Activated T-cell treated with anti-CD3 and anti-CD28 coated beads, Interleukin-2, amount 50 U/mL, for 24 hours (primary cell): ENCODE measurements at regions not wholly inside any gene's neighbourhood (a gene's known extent, or its start where the extent isn't known, plus 50 kb on each side); places are given as distances from the start of the nearest gene placed in this dataset.

Source experiments
- DNase-seq: peaks from one replicate; pipeline ENCODE4 v3.0.0-alpha.2; 2020
- H3K27ac Mint-ChIP-seq: 2 replicates; pipeline ENCODE4 v1.8.0; 2020; ENCODE audit warnings: mild to moderate bottlenecking, mixed read lengths
- H3K27me3 Mint-ChIP-seq: 2 replicates; pipeline ENCODE4 v1.8.0; 2020; ENCODE audit warnings: mixed read lengths
- H3K36me3 Mint-ChIP-seq: 2 replicates; pipeline ENCODE4 v1.8.0; 2020; ENCODE audit warnings: low read depth, mixed read lengths
- H3K4me1 Mint-ChIP-seq: 2 replicates; pipeline ENCODE4 v1.8.0; 2020; ENCODE audit warnings: low read depth, mixed read lengths
- H3K4me3 Mint-ChIP-seq: 2 replicates; pipeline ENCODE4 v1.8.0; 2020; ENCODE audit warnings: mild to moderate bottlenecking, moderate library complexity, mixed read lengths
- H3K9me3 Mint-ChIP-seq: 2 replicates; pipeline ENCODE4 v1.8.0; 2020; ENCODE audit warnings: mixed read lengths

DNA sequence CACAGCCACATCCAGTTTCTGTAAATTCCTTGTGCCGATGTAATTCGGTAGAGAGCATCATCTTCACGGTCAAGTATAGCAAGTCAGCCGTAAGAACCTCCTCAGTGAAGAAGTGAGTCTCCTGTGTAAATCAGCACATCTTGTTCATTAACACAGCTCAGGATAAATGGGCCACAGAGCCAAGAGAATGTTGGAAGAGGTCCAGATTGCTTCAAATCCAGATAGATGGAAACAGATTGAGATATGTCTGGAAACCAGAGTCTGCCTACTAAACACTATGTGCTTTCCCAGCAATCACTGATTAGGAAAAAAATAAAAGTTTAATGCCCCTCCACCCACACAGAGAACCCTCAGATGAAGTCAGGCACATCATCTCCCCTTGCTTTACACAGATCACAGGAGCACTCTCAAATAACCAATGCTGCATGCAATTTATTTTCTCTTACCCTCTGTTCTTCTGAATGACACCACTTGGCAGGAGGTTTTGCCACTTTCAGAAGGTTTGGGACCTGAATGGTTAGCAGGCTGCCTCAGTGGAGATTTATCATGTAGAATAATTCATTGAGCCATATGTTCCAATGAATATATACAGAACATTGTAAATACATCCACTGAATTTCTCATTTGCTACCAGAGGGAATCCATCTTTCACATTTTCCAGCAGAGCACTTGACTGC, 357.7 kb downstream of the C4orf33 start:
- Mint-ChIP-seq H3K4me3 (no peak overlapping the region), H3K27ac (no peak overlapping the region), H3K27me3 (no peaks in the 10 kb centered on the region), H3K36me3 (no peaks in the 10 kb centered on the region), H3K9me3 (no peaks in the 10 kb centered on the region), H3K4me1 (no peaks in the 10 kb centered on the region)
- DNase-seq, result no peak

GRCh38 chr4:129455482-129455881, 359.5 kb downstream of the C4orf33 start:
- H3K4me3 Mint-ChIP-seq, result no peak overlapping the region
- H3K27me3 Mint-ChIP-seq, result no peaks in the 10 kb centered on the region
- no peak for DNase-seq

GRCh38 chr4:129468624-129469023, 372.7 kb downstream of the C4orf33 start:
- no peak overlapping the region for H3K27ac Mint-ChIP-seq
- no peak for DNase-seq
- peaks cover 4% of the 10 kb centered on the region for H3K9me3 Mint-ChIP-seq
- H3K4me3 Mint-ChIP-seq, result no peak overlapping the region
- H3K4me1 Mint-ChIP-seq, result no peaks in the 10 kb centered on the region
- H3K36me3 Mint-ChIP-seq, result no peaks in the 10 kb centered on the region
- H3K27me3 Mint-ChIP-seq, result no peaks in the 10 kb centered on the region

More at GRCh38 chr4:129455482-129455881, 359.5 kb downstream of the C4orf33 start:
- Mint-ChIP-seq H3K9me3 (no peaks in the 10 kb centered on the region), H3K27ac (no peak overlapping the region), H3K36me3 (no peaks in the 10 kb centered on the region), H3K4me1 (no peaks in the 10 kb centered on the region)

- DNase-seq, result no peak
Observed at GRCh38 chr4:129474698-129475097, 378.7 kb downstream of the C4orf33 start.

GRCh38 chr4:129481107-129481506, 385.2 kb downstream of the C4orf33 start:
- Mint-ChIP-seq H3K27ac (no peak overlapping the region), H3K4me1 (no peaks in the 10 kb centered on the region), H3K36me3 (no peaks in the 10 kb centered on the region), H3K9me3 (no peaks in the 10 kb centered on the region), H3K27me3 (no peaks in the 10 kb centered on the region), H3K4me3 (no peak overlapping the region)
- DNase-seq, result no peak

More at GRCh38 chr4:129474698-129475097, 378.7 kb downstream of the C4orf33 start:
- Mint-ChIP-seq H3K4me3 (no peak overlapping the region), H3K27me3 (no peaks in the 10 kb centered on the region), H3K27ac (no peak overlapping the region), H3K4me1 (no peaks in the 10 kb centered on the region), H3K9me3 (peaks cover 10% of the 10 kb centered on the region), H3K36me3 (no peaks in the 10 kb centered on the region)

DNA sequence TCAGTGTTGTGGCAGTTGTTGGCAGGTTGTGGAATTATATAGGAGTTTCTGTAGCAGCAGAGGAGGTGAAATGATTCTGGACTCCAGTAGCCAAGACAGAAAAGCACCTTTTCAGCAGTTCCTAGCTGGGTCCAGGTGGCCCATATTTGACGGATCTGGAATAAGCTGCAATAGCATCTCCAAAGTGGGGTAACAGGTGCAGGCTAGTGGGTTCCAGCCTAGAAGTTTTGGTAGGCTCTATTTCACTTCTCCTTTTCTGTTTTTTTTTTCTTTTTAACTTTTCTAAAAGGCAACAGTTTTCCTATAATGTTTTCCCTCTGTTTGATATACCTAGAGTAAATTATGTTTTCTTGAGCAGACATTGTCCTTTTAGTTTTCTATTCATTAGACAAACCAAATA, 392.5 kb downstream of the C4orf33 start:
- no peak overlapping the region for H3K27ac Mint-ChIP-seq
- no peak for DNase-seq
- H3K9me3 Mint-ChIP-seq, result no peaks in the 10 kb centered on the region
- no peaks in the 10 kb centered on the region for H3K27me3 Mint-ChIP-seq
- no peaks in the 10 kb centered on the region for H3K36me3 Mint-ChIP-seq
- no peak overlapping the region for H3K4me3 Mint-ChIP-seq
- no peaks in the 10 kb centered on the region for H3K4me1 Mint-ChIP-seq

DNA sequence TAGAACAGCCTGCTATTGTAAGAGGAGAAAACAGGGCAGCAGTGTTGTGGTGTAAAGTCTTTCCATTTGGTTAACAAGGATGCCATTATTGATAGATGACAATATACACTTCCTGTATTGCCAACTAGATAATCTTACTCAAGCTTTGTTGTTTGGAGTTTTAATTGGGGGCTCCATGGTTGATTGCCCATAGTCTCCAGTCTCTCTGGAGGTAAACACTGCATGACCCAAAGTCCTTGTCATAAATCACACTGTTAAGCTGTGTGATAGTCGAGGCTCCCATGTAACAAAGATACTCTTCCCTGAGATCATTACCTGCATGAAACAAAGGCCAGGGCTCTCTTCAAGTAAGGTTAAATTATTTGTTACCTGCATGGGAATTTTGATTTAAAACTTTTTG, 394.6 kb downstream of the C4orf33 start:
- Mint-ChIP-seq H3K27ac (no peak overlapping the region), H3K4me1 (no peaks in the 10 kb centered on the region), H3K4me3 (no peak overlapping the region), H3K9me3 (no peaks in the 10 kb centered on the region), H3K36me3 (no peaks in the 10 kb centered on the region), H3K27me3 (no peaks in the 10 kb centered on the region)
- no peak for DNase-seq

- Mint-ChIP-seq H3K27me3 (no peaks in the 10 kb centered on the region), H3K4me3 (no peak overlapping the region), H3K36me3 (no peaks in the 10 kb centered on the region), H3K27ac (no peak overlapping the region), H3K9me3 (no peaks in the 10 kb centered on the region), H3K4me1 (no peaks in the 10 kb centered on the region)
- DNase-seq, result no peak
Observed at GRCh38 chr4:129498626-129499025, 402.7 kb downstream of the C4orf33 start.

DNA sequence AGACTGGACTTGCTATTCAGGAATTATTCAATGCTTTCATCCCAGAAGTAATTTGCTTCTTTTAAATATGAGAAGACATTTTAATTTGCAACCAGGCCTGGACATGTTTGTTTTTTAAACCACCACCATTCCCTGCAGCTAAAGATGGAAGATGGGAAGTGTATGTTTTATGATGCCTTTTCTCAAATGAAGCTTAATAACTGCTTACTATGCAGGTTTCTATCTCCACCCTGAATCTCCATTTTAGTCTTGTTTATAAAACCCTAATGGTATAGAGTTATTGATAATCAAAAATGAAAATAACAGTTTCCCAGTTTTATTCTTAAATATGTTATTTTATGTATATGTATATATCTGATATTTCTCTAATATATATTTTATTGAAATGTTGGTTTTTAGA, 418.9 kb downstream of the C4orf33 start:
- Mint-ChIP-seq H3K4me3 (no peak overlapping the region), H3K4me1 (no peaks in the 10 kb centered on the region), H3K36me3 (no peaks in the 10 kb centered on the region), H3K27me3 (no peaks in the 10 kb centered on the region), H3K9me3 (no peaks in the 10 kb centered on the region), H3K27ac (no peak overlapping the region)
- DNase-seq, result no peak

- Mint-ChIP-seq H3K4me1 (no peaks in the 10 kb centered on the region), H3K27ac (no peak overlapping the region)
- no peak for DNase-seq
Observed at GRCh38 chr4:129515356-129515755, 419.4 kb downstream of the C4orf33 start.

GRCh38 chr4:129526812-129527211, 430.9 kb downstream of the C4orf33 start:
- H3K36me3 Mint-ChIP-seq, result no peaks in the 10 kb centered on the region
- H3K27me3 Mint-ChIP-seq, result no peaks in the 10 kb centered on the region
- DNase-seq, result no peak
- no peaks in the 10 kb centered on the region for H3K9me3 Mint-ChIP-seq
- H3K27ac Mint-ChIP-seq, result no peak overlapping the region
- no peaks in the 10 kb centered on the region for H3K4me1 Mint-ChIP-seq
- H3K4me3 Mint-ChIP-seq, result no peak overlapping the region

More at GRCh38 chr4:129515356-129515755, 419.4 kb downstream of the C4orf33 start:
- Mint-ChIP-seq H3K4me3 (no peak overlapping the region), H3K9me3 (no peaks in the 10 kb centered on the region), H3K27me3 (no peaks in the 10 kb centered on the region), H3K36me3 (no peaks in the 10 kb centered on the region)

DNA sequence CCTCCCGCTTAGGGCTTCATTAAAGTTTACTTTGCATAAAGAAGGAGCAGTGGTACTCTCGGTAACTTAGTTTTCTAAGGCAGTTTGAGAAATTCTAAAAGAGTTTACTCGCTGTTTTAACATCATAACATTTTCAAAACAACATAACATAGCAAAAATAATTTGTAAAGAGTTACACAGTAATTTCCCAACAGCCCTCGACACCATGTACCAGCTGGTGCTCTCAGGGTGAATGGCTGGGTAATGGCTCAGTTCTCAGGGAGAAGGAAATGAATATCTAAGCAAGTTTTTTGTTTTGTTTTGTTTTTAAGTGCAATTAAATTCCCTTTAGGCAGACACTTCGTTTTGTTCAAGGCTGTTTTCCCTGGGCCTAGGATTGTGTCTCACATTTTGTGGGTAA, 435.3 kb downstream of the C4orf33 start:
- no peaks in the 10 kb centered on the region for H3K27me3 Mint-ChIP-seq
- H3K36me3 Mint-ChIP-seq, result no peaks in the 10 kb centered on the region
- no peak for DNase-seq
- no peaks in the 10 kb centered on the region for H3K9me3 Mint-ChIP-seq
- no peak overlapping the region for H3K27ac Mint-ChIP-seq
- no peaks in the 10 kb centered on the region for H3K4me1 Mint-ChIP-seq
- H3K4me3 Mint-ChIP-seq, result no peak overlapping the region

DNA sequence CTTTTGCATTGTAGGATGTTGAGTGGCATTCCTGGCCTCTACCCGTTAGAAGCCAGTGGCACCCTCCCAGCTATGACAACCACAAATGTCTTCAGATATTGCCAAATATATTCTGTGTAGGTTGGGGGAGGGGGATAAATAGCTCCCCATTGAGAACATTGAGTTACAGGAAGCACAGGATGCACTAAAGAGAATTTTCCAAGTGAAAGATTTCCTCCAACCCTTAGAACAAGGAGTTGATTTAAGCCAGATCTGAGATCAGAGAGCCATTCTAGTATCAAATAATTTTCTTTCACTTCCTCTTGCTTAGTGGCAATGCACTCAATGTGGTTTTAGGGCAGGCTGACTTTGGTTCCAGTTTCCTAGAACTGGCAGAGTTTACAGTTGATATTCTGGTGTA, 436.6 kb downstream of the C4orf33 start:
- no peaks in the 10 kb centered on the region for H3K36me3 Mint-ChIP-seq
- H3K4me1 Mint-ChIP-seq, result no peaks in the 10 kb centered on the region
- no peak overlapping the region for H3K4me3 Mint-ChIP-seq
- no peak for DNase-seq
- no peak overlapping the region for H3K27ac Mint-ChIP-seq
- H3K9me3 Mint-ChIP-seq, result no peaks in the 10 kb centered on the region
- H3K27me3 Mint-ChIP-seq, result no peaks in the 10 kb centered on the region

- Mint-ChIP-seq H3K4me1 (no peaks in the 10 kb centered on the region), H3K27me3 (no peaks in the 10 kb centered on the region), H3K9me3 (no peaks in the 10 kb centered on the region), H3K36me3 (no peaks in the 10 kb centered on the region), H3K27ac (no peak overlapping the region), H3K4me3 (no peak overlapping the region)
- no peak for DNase-seq
Observed at GRCh38 chr4:129543299-129543698, 447.3 kb downstream of the C4orf33 start.

- DNase-seq, result no peak
- H3K4me1 Mint-ChIP-seq, result no peaks in the 10 kb centered on the region
- H3K27ac Mint-ChIP-seq, result no peak overlapping the region
- H3K27me3 Mint-ChIP-seq, result no peaks in the 10 kb centered on the region
- H3K4me3 Mint-ChIP-seq, result no peak overlapping the region
- no peaks in the 10 kb centered on the region for H3K9me3 Mint-ChIP-seq
- no peaks in the 10 kb centered on the region for H3K36me3 Mint-ChIP-seq
Observed at GRCh38 chr4:129545599-129546278, 449.8 kb downstream of the C4orf33 start.
